ENCODE measurements at regions not wholly inside any gene's neighbourhood (a gene's known extent, or its start where the extent isn't known, plus 50 kb on each side); places are given as distances from the start of the nearest gene placed in this dataset.

GRCh38 chr3:64922213-64922612 is 234.4 kb upstream of the ADAMTS9 start (continued):
- TF ChIP-seq REST (IDR thresholded peaks at IDR 0.05; ENCODE audit: low read depth, low read length) = no peak
- no peak for TF ChIP-seq CTCF (IDR thresholded peaks at IDR 0.05)
- TF ChIP-seq TCF12 (IDR thresholded peaks at IDR 0.05) = no peak
- no peak for TF ChIP-seq FOXM1 (IDR thresholded peaks at IDR 0.05; ENCODE audit: low read depth)
- TF ChIP-seq NRF1 (IDR thresholded peaks at IDR 0.05; ENCODE audit: low read depth, low read length) = no peak
- TF ChIP-seq FOXJ3 (CRISPR knock-in tag; IDR thresholded peaks at IDR 0.05) = no peak
- no peak for TF ChIP-seq RCOR1 (IDR thresholded peaks at IDR 0.05; ENCODE audit: low read length)

- H3K27me3 ChIP-seq (ENCODE audit: insufficient read depth) = no peaks in the 10 kb centered on the region
- H3K27ac ChIP-seq (ENCODE audit: low read depth in 2 of 2, low read length in 1 of 2) = no peak overlapping the region
- ChIA-PET POLR2A (no interaction called here), CTCF (interaction anchor here (0.7 kb wide), 1 partner anchor 290 kb away, joined by 3 read pairs; no protein-coding TSS in a partner anchor)
- no peaks in the 10 kb centered on the region for H3K9me2 ChIP-seq
- whole genome bisulfite sequencing (ENCODE audit: low lambda C conversion rate) = 74% methylated on average over 7 of the region's 7 CpGs
- no peak overlapping the region for H3K4me2 ChIP-seq
- H3K4me3 ChIP-seq (ENCODE audit: low read depth in 2 of 2, low read length in 1 of 2) = no peak overlapping the region
- no peaks in the 10 kb centered on the region for H3F3A ChIP-seq (replicated peaks; ENCODE audit: insufficient read depth)
- no peak overlapping the region for H3K9ac ChIP-seq
- no peaks in the 10 kb centered on the region for H3K79me2 ChIP-seq (ENCODE audit: insufficient read depth)
- no peak for TF ChIP-seq FOXJ3 (CRISPR knock-in tag; IDR thresholded peaks at IDR 0.05)
- no peak for TF ChIP-seq FOSL2 (IDR thresholded peaks at IDR 0.05; ENCODE audit: borderline replicate concordance, low read depth)
- TF ChIP-seq REST (IDR thresholded peaks at IDR 0.05; ENCODE audit: low read depth, low read length) = no peak
- TF ChIP-seq TEAD4 (IDR thresholded peaks at IDR 0.05; ENCODE audit: borderline replicate concordance, insufficient read depth) = no peak
- no peak for DNase-seq
- H3K36me3 ChIP-seq (replicated peaks in 1 of 2; ENCODE audit: control insufficient read depth in 1 of 2, insufficient read depth in 2 of 2, low read length in 1 of 2) = no peaks in the 10 kb centered on the region
- H3K4me1 ChIP-seq (ENCODE audit: control insufficient read depth in 1 of 2, insufficient read depth in 2 of 2, low read depth in 1 of 2, low read length in 1 of 2) = peaks cover 0 to 4% of the 10 kb centered on the region in 2 experiments; a peak in 2 of 4 replicates
- H3K9me3 ChIP-seq = no peaks in the 10 kb centered on the region
- no peaks in the 10 kb centered on the region for H4K20me1 ChIP-seq (ENCODE audit: insufficient read depth)
- no peak overlapping the region for H2AFZ ChIP-seq (ENCODE audit: low read depth)
Measured at GRCh38 chr3:64921281-64922065, 233.7 kb upstream of the ADAMTS9 start.
